HEK293 (cell line): ENCODE measurements at regions not wholly inside any gene's neighbourhood (a gene's known extent, or its start where the extent isn't known, plus 50 kb on each side); places are given as distances from the start of the nearest gene placed in this dataset.

ENCODE experiments used
- KLF16 ChIP-seq: fragments of 450-650 bp; formaldehyde crosslinking; IDR thresholded peaks from 2 replicates; pipeline ENCODE4 v1.5.1; 2017; ENCODE audit warnings: missing biosample characterization, missing genetic modification characterization
- MYNN ChIP-seq: fragments of 450-650 bp; formaldehyde crosslinking; IDR thresholded peaks from 2 replicates; pipeline ENCODE4 v1.5.1; 2016; ENCODE audit warnings: missing biosample characterization, missing genetic modification characterization, borderline replicate concordance
- MZF1 ChIP-seq: fragments of 450-650 bp; formaldehyde crosslinking; IDR thresholded peaks from 2 replicates; pipeline ENCODE4 v1.5.1; 2017; ENCODE audit warnings: missing biosample characterization, missing genetic modification characterization, borderline replicate concordance
- ZBTB49 ChIP-seq: fragments of 450-650 bp; formaldehyde crosslinking; IDR thresholded peaks from 2 replicates; pipeline ENCODE4 v1.5.1; 2016; ENCODE audit warnings: missing biosample characterization, missing genetic modification characterization, low read depth
- ZNF157 ChIP-seq: fragments of 450-650 bp; formaldehyde crosslinking; IDR thresholded peaks from 2 replicates; pipeline ENCODE4 v1.5.1; 2016; ENCODE audit warnings: missing biosample characterization, missing genetic modification characterization
- ZNF37A ChIP-seq: fragments of 450-650 bp; IDR thresholded peaks from 2 replicates; pipeline ENCODE4 v1.5.1; 2018; ENCODE audit warnings: missing biosample characterization, missing genetic modification characterization
- ZNF391 ChIP-seq: fragments of 450-650 bp; formaldehyde crosslinking; IDR thresholded peaks from 2 replicates; pipeline ENCODE4 v1.5.1; 2016; ENCODE audit warnings: low read depth, missing biosample characterization, missing genetic modification characterization, borderline replicate concordance
- ZNF449 ChIP-seq: fragments of 450-650 bp; formaldehyde crosslinking; IDR thresholded peaks from 2 replicates; pipeline ENCODE4 v1.5.1; 2017; ENCODE audit warnings: missing biosample characterization, mild to moderate bottlenecking, missing genetic modification characterization, moderate library complexity
- ZNF530 ChIP-seq: fragments of 450-650 bp; formaldehyde crosslinking; IDR thresholded peaks from 2 replicates; pipeline ENCODE4 v1.5.1; 2016; ENCODE audit warnings: low read depth, missing biosample characterization, missing genetic modification characterization
- ZNF610 ChIP-seq: fragments of 450-650 bp; formaldehyde crosslinking; IDR thresholded peaks from 2 replicates; pipeline ENCODE4 v1.5.1; 2016; ENCODE audit warnings: missing biosample characterization, missing genetic modification characterization, borderline replicate concordance
- ZNF701 ChIP-seq: fragments of 450-650 bp; formaldehyde crosslinking; IDR thresholded peaks from 2 replicates; pipeline ENCODE4 v1.5.1; 2016; ENCODE audit warnings: missing biosample characterization, missing genetic modification characterization
- ZNF777 ChIP-seq: fragments of 450-650 bp; formaldehyde crosslinking; IDR thresholded peaks from 2 replicates; pipeline ENCODE4 v1.5.1; 2017; ENCODE audit warnings: missing biosample characterization, missing genetic modification characterization, borderline replicate concordance
- TF ChIP-seq, protein P1 (sequence below): fragments of 450-650 bp; formaldehyde crosslinking; IDR thresholded peaks from 2 replicates; pipeline ENCODE4 v1.5.1; 2016; ENCODE audit warnings: missing biosample characterization, missing genetic modification characterization
- TF ChIP-seq, protein P2 (sequence below): fragments of 450-650 bp; IDR thresholded peaks from 2 replicates; pipeline ENCODE4 v1.5.1; 2018; ENCODE audit warnings: missing biosample characterization, mild to moderate bottlenecking, missing genetic modification characterization

- TF ChIP-seq MZF1 (tag by site-specific recombination), result no peak
- TF ChIP-seq, protein P1, sequence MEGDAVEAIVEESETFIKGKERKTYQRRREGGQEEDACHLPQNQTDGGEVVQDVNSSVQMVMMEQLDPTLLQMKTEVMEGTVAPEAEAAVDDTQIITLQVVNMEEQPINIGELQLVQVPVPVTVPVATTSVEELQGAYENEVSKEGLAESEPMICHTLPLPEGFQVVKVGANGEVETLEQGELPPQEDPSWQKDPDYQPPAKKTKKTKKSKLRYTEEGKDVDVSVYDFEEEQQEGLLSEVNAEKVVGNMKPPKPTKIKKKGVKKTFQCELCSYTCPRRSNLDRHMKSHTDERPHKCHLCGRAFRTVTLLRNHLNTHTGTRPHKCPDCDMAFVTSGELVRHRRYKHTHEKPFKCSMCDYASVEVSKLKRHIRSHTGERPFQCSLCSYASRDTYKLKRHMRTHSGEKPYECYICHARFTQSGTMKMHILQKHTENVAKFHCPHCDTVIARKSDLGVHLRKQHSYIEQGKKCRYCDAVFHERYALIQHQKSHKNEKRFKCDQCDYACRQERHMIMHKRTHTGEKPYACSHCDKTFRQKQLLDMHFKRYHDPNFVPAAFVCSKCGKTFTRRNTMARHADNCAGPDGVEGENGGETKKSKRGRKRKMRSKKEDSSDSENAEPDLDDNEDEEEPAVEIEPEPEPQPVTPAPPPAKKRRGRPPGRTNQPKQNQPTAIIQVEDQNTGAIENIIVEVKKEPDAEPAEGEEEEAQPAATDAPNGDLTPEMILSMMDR (tag by site-specific recombination), result no peak
- no peak for TF ChIP-seq ZNF391 (tag by site-specific recombination)
- TF ChIP-seq ZBTB49 (tag by site-specific recombination), result no peak
- no peak for TF ChIP-seq ZNF157
- TF ChIP-seq, protein P2, sequence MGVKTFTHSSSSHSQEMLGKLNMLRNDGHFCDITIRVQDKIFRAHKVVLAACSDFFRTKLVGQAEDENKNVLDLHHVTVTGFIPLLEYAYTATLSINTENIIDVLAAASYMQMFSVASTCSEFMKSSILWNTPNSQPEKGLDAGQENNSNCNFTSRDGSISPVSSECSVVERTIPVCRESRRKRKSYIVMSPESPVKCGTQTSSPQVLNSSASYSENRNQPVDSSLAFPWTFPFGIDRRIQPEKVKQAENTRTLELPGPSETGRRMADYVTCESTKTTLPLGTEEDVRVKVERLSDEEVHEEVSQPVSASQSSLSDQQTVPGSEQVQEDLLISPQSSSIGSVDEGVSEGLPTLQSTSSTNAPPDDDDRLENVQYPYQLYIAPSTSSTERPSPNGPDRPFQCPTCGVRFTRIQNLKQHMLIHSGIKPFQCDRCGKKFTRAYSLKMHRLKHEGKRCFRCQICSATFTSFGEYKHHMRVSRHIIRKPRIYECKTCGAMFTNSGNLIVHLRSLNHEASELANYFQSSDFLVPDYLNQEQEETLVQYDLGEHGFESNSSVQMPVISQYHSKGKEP (tag by site-specific recombination), result no peak
- TF ChIP-seq MYNN (tag by site-specific recombination), result no peak
- no peak for TF ChIP-seq ZNF701 (tag by site-specific recombination)
- no peak for TF ChIP-seq ZNF530 (tag by site-specific recombination)
- no peak for TF ChIP-seq ZNF610 (tag by site-specific recombination)
- no peak for TF ChIP-seq ZNF777
- TF ChIP-seq ZNF449 (tag by site-specific recombination), result no peak
- TF ChIP-seq ZNF37A (tag by site-specific recombination), result no peak
- TF ChIP-seq KLF16 (tag by site-specific recombination), result no peak
Measured at GRCh38 chr15:61314427-61314826, 85.3 kb upstream of the RORA start.
